Liver (tissue), 8 donors: ENCODE measurements at regions not wholly inside any gene's neighbourhood (a gene's known extent, or its start where the extent isn't known, plus 50 kb on each side); places are given as distances from the start of the nearest gene placed in this dataset.

ENCODE experiments used
- DNase-seq: peaks from one replicate; pipeline ENCODE4 v3.0.0-alpha.2; 2017; ENCODE audit warnings: low spot score
- H3K27ac ChIP-seq, 2 donors: one replicate each; pipeline ENCODE4 v1.7.0; 2013; ENCODE audit warnings: inconsistent platforms in 2 of 2, low read length in 2 of 2, control low read depth in 1 of 2, low read depth in 1 of 2, mild to moderate bottlenecking in 1 of 2
- H3K27me3 ChIP-seq, 4 donors: one replicate each; pipeline versions ENCODE4 v1.6.1 to v1.7.0; 2013; ENCODE audit warnings: low read length in 3 of 4, inconsistent platforms in 1 of 4, mild to moderate bottlenecking in 1 of 4, moderate library complexity in 1 of 4; ENCODE audit not compliant: control insufficient read depth in 4 of 4, insufficient read depth in 4 of 4
- H3K36me3 ChIP-seq, 4 donors: one replicate each; pipeline versions ENCODE4 v1.6.1 to v1.7.0; 2013; ENCODE audit warnings: low read length in 3 of 4, mild to moderate bottlenecking in 3 of 4, low read depth in 1 of 4, moderate library complexity in 1 of 4; ENCODE audit not compliant: control insufficient read depth in 4 of 4, insufficient read depth in 3 of 4
- H3K4me1 ChIP-seq, 4 donors: one replicate each; pipeline versions ENCODE4 v1.6.1 to v1.7.0; 2013; ENCODE audit warnings: low read length in 3 of 4, mild to moderate bottlenecking in 3 of 4, moderate library complexity in 1 of 4; ENCODE audit not compliant: control insufficient read depth in 4 of 4, insufficient read depth in 4 of 4
- H3K4me3 ChIP-seq, 3 donors: one replicate each; pipeline versions ENCODE4 v1.6.1 to v1.7.0; 2013; ENCODE audit warnings: low read length in 3 of 3, control low read depth in 1 of 3, low read depth in 1 of 3, mild to moderate bottlenecking in 1 of 3
- H3K9ac ChIP-seq, 2 donors: one replicate each; pipeline ENCODE4 v1.7.0; 2013; ENCODE audit warnings: low read length in 2 of 2, mild to moderate bottlenecking in 2 of 2, moderate library complexity in 2 of 2, control low read depth in 1 of 2, low read depth in 1 of 2
- H3K9me3 ChIP-seq, 4 donors: one replicate each; pipeline versions ENCODE4 v1.6.1 to v1.7.0; 2013; ENCODE audit warnings: low read length in 3 of 4; ENCODE audit not compliant: control insufficient read depth in 4 of 4
- ATF3 ChIP-seq: IDR thresholded peaks from 2 replicates; pipeline ENCODE4 v1.6.1; 2016; ENCODE audit warnings: antibody characterized with exemption
- CTCF ChIP-seq: fragments of 150-350 bp; IDR thresholded peaks from 2 replicates; pipeline ENCODE4 v1.5.1; 2017; ENCODE audit warnings: improper control_type of control experiment, low read depth, low read length; ENCODE audit not compliant: missing input control
- EGR1 ChIP-seq, 2 donors: IDR thresholded peaks; 2 replicates each; pipeline ENCODE4 v1.6.1; 2016 to 2018; ENCODE audit warnings: antibody characterized with exemption in 2 of 2, low read depth in 2 of 2
- FOXA1 ChIP-seq: IDR thresholded peaks from 2 replicates; pipeline ENCODE4 v1.6.1; 2016; ENCODE audit warnings: antibody characterized with exemption
- FOXA2 ChIP-seq: IDR thresholded peaks from 2 replicates; pipeline ENCODE4 v1.6.1; 2016; ENCODE audit warnings: antibody characterized with exemption
- GABPA ChIP-seq, 2 donors: IDR thresholded peaks in 1 of 2; conservative IDR thresholded peaks in 1 of 2; 2 replicates each; pipeline ENCODE4 v1.6.1; 2016; ENCODE audit warnings: antibody characterized with exemption in 2 of 2, mild to moderate bottlenecking in 1 of 2, moderate library complexity in 1 of 2
- HNF4A ChIP-seq, 2 donors: conservative IDR thresholded peaks; 2 replicates each; pipeline ENCODE4 v1.6.1; 2016; ENCODE audit warnings: antibody characterized with exemption in 2 of 2, mild to moderate bottlenecking in 2 of 2
- HNF4G ChIP-seq: IDR thresholded peaks from 2 replicates; pipeline ENCODE4 v1.6.1; 2016; ENCODE audit warnings: antibody characterized with exemption
- JUND ChIP-seq, 2 donors: IDR thresholded peaks; 2 replicates each; pipeline ENCODE4 v1.6.1; 2016; ENCODE audit warnings: antibody characterized with exemption in 2 of 2
- NR2F2 ChIP-seq: IDR thresholded peaks from 2 replicates; pipeline ENCODE4 v1.6.1; 2016; ENCODE audit warnings: antibody characterized with exemption
- RAD21 ChIP-seq, 2 donors: IDR thresholded peaks; 2 replicates each; pipeline ENCODE4 v1.6.1; 2016; ENCODE audit warnings: antibody characterized with exemption in 2 of 2, mild to moderate bottlenecking in 2 of 2
- REST ChIP-seq: IDR thresholded peaks from 2 replicates; pipeline ENCODE4 v1.6.1; 2016; ENCODE audit warnings: antibody characterized with exemption, mild to moderate bottlenecking
- RXRA ChIP-seq, 2 donors: IDR thresholded peaks; 2 replicates each; pipeline ENCODE4 v1.6.1; 2017 to 2018; ENCODE audit warnings: antibody characterized with exemption in 2 of 2, mild to moderate bottlenecking in 1 of 2
- SP1 ChIP-seq: IDR thresholded peaks from 2 replicates; pipeline ENCODE4 v1.6.1; 2018; ENCODE audit warnings: antibody characterized with exemption, mild to moderate bottlenecking
- TAF1 ChIP-seq: conservative IDR thresholded peaks from 2 replicates; pipeline ENCODE4 v1.6.1; 2016; ENCODE audit warnings: antibody characterized with exemption, mild to moderate bottlenecking
- YY1 ChIP-seq: IDR thresholded peaks from 2 replicates; pipeline ENCODE4 v1.6.1; 2016; ENCODE audit warnings: antibody characterized with exemption, mild to moderate bottlenecking
- WGBS: extraction: QIAGEN DNeasy Blood & Tissue Kit; methylation state at CpG from one replicate; pipeline ENCODE4 v1.1.7; 2013; 5-methylcytosine and 5-hydroxymethylcytosine counted together
- donor health status: healthy.
- donor health status: healthy.
- donor health status: healthy.
- donor health status: healthy.
- donor health status: healthy.

DNA sequence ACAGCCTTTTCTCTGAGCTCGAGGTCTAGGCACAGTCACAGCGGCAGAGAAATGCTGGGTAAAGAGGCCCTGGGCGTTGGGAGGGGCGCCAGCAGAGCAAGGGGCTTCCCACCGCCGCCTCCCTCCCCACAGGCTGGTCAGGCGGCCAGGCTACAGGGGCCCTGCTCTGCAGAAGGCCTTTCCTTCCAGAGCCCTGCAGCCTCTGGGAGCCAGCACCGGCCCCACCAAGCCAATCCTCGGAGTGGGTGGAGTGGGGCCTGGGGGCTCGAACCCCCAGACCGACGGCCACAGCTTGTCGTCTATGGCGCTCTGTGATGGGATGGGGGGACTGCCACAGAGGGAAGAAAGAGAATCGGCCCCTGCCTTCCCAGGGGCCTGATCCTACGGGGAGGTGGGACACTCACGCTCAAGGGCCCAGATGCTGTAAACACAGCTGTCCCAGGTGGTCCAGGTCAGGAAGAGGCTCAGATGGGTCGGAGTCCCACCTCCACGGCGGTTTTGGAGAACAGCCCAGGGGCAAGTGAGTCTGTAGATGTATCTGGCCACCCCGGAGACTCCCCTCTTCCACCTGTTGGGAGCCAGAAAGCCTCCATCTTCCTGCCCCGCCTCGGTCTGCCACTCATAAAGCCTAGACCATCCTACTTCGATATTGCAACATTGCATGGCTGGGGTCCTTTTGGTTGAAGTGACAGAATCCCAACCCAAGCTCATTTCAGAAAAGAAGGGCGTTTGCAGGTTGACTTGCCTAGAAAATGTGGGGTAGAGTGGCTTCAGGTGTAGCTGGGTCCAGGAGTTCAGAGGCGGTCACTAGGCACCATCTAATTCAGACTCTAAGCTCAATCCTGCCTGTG is 95.6 kb downstream of the SIK1 start (continued):
- TF ChIP-seq GABPA (IDR thresholded peaks at IDR 0.05 in 1 of 2, conservative IDR thresholded peaks at IDR 0.05 in 1 of 2) (no peak), JUND (IDR thresholded peaks at IDR 0.05) (no peak), NR2F2 (no peak), HNF4G (no peak), FOXA1 (no peak), YY1 (no peak)

DNA sequence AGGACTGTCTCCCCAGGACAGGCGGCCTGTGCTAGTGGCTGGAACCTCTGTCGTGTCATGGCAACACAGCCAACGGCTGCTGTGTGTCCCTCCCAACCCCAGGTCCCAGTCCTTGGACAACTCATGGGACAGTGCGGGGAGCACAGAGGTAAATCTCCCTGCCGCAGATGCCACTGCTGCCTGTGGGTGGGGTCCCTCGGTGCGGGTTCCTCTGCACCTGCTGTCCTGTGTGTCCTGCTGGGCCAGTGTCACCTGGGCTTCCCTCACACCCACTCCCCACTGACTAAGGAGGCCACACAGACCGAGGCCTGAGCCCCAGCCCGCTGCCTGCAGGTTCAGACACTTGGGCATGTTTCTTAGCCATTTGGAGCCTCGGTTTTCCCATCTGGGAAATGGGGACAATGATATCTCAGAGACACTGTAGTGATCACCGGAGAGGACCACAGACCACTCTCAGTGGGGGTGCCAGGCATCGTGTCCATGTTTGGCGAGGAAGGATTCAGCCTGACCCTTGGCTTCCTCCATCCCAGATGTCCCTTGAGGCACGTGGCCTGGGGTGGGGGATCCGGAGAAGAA is 96.5 kb downstream of the SIK1 start:
- no peak overlapping the region for H3K27ac ChIP-seq
- peaks cover 0 to 4% (median 0%) of the 10 kb centered on the region in 4 donors for H3K4me1 ChIP-seq
- WGBS: 86% methylated on average over 15 of the region's 15 CpGs
- DNase-seq: no peak
- H3K27me3 ChIP-seq: no peaks in the 10 kb centered on the region
- H3K36me3 ChIP-seq: no peaks in the 10 kb centered on the region
- no peak overlapping the region for H3K9ac ChIP-seq
- no peaks in the 10 kb centered on the region for H3K9me3 ChIP-seq
- no peak overlapping the region for H3K4me3 ChIP-seq
- TF ChIP-seq CTCF: no peak
- TF ChIP-seq RAD21 (IDR thresholded peaks at IDR 0.05): no peak
- TF ChIP-seq EGR1 (IDR thresholded peaks at IDR 0.05; ENCODE audit: low read depth in 2 of 2): no peak

DNA sequence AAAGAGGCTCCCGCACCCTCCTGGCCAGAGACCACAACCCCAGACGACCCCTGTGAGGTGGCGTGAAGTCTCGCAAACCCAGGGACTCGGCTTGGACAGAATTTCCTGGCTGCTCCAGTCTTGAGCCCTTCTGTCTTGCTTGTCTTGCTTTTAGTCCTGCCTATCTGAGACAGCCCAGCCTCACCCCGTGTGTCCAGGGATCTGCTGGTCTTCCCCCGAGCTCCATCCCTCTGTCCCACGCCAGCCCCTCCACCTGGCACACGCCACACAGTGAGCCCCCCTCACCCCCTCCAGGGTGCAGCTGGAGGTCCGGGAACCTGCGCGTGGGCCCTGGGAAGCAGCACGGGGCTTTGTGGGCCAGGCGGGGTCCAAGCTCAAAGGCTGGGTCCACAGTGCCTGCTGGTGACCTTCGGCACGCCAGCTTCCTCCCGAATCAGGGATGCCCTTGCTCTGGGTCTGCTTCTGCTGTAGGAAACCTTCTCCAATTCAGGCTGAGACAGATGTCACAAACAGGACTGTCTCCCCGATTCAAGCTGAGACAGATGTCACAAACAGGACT is 97.1 kb downstream of the SIK1 start:
- 77% methylated on average over 18 of the region's 18 CpGs for WGBS
- DNase-seq: no peak
- H3K27me3 ChIP-seq: no peaks in the 10 kb centered on the region
- H3K9me3 ChIP-seq: no peaks in the 10 kb centered on the region
- peaks cover 0 to 4% (median 0%) of the 10 kb centered on the region in 4 donors for H3K4me1 ChIP-seq
- H3K9ac ChIP-seq: no peak overlapping the region
- H3K36me3 ChIP-seq: no peaks in the 10 kb centered on the region
- no peak for TF ChIP-seq SP1
- TF ChIP-seq FOXA2: no peak
- TF ChIP-seq HNF4A (conservative IDR thresholded peaks at IDR 0.05): no peak
- H3K27ac ChIP-seq: no peak overlapping the region
- no peak overlapping the region for H3K4me3 ChIP-seq

DNA sequence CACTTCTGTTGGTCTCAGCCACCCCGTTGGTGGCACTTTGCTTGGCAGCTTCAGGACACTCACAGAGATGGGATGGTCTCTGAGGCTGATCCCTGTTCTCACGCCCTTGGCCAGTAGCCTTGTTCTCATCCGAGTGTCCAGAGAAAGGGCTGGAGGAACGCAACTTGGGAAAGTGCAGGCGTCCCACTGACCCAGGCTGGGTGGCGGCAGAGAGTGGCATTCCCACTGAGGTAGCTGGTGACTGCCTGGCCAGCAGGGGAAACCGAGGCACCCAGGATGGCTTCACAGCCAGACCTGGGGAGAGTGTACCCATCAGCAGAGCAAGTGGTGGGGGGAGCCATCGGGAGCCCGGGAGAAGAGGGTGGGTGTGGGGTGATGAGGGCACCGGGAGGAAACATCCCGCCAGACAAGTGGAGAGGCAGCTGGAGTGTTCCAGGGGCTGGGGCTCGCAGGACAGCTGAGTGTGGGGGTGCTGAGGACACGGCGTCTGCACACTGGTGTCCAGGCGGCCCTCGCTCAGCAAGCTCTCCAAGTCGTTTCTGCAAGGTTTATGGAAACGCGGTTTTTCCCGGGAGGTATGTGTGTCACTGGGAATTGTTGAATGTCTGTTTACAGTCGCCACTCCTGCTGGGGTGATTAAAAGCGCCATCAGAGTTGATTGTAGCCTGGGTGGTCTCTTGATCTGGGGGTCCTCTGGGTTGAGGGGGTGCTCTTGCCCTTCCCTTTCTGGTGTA is 97.8 kb downstream of the SIK1 start:
- Histone ChIP-seq H3K27ac (no peak overlapping the region), H3K4me1 (peaks cover 0 to 4% (median 0%) of the 10 kb centered on the region in 4 donors), H3K27me3 (no peaks in the 10 kb centered on the region), H3K36me3 (no peaks in the 10 kb centered on the region), H3K9ac (no peak overlapping the region), H3K9me3 (no peaks in the 10 kb centered on the region), H3K4me3 (no peak overlapping the region)
- no peak for DNase-seq
- WGBS: 86% methylated on average over 22 of the region's 22 CpGs
- TF ChIP-seq EGR1 (IDR thresholded peaks at IDR 0.05; ENCODE audit: low read depth in 2 of 2) (no peak), CTCF (no peak), REST (no peak), ATF3 (no peak), HNF4A (conservative IDR thresholded peaks at IDR 0.05) (no peak), YY1 (no peak), TAF1 (no peak), SP1 (no peak), RXRA (IDR thresholded peaks at IDR 0.05) (no peak)
